ENCODE measurements at regions not wholly inside any gene's neighbourhood (a gene's known extent, or its start where the extent isn't known, plus 50 kb on each side); places are given as distances from the start of the nearest gene placed in this dataset.

DNA sequence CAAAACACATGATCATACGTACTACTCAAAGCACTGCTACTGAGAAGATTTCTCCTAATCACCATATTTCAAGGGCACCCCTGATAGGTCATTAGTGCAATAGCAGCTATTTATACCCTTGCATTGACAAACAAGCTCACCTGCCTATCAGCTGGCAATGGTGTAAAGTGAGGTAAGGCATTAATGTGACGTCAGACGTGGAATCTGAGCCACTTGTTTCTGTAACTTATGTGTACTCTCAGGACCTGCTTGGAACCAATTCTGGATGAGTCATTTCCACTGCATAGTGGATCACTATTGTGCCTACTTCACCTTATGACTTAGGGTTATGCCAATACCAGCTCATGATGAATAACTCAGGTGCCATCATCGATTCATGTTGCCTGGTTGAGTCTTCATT lies 628.5 kb upstream of the CELF2 start:
- Histone ChIP-seq H3K27me3 (replicated peaks; ENCODE audit: insufficient read depth) (no peaks in the 10 kb centered on the region), H3K36me3 (no peaks in the 10 kb centered on the region), H3K4me1 (replicated peaks) (no peaks in the 10 kb centered on the region), H3K4me3 (no peak overlapping the region), H3K9me3 (no peaks in the 10 kb centered on the region), H3K27ac (no peak overlapping the region)
- intact Hi-C loops (cut with DNase I) = no loop called here
- DNase-seq (ENCODE audit: low spot score) = no peak
- TF ChIP-seq POLR2AphosphoS5 (IDR thresholded peaks at IDR 0.05) = no peak
- TF ChIP-seq POLR2A (IDR thresholded peaks at IDR 0.05) = no peak
- TF ChIP-seq, protein P1, sequence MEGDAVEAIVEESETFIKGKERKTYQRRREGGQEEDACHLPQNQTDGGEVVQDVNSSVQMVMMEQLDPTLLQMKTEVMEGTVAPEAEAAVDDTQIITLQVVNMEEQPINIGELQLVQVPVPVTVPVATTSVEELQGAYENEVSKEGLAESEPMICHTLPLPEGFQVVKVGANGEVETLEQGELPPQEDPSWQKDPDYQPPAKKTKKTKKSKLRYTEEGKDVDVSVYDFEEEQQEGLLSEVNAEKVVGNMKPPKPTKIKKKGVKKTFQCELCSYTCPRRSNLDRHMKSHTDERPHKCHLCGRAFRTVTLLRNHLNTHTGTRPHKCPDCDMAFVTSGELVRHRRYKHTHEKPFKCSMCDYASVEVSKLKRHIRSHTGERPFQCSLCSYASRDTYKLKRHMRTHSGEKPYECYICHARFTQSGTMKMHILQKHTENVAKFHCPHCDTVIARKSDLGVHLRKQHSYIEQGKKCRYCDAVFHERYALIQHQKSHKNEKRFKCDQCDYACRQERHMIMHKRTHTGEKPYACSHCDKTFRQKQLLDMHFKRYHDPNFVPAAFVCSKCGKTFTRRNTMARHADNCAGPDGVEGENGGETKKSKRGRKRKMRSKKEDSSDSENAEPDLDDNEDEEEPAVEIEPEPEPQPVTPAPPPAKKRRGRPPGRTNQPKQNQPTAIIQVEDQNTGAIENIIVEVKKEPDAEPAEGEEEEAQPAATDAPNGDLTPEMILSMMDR (IDR thresholded peaks at IDR 0.05) = no peak
- 92% methylated on average over 4 of the region's 4 CpGs for WGBS

DNA sequence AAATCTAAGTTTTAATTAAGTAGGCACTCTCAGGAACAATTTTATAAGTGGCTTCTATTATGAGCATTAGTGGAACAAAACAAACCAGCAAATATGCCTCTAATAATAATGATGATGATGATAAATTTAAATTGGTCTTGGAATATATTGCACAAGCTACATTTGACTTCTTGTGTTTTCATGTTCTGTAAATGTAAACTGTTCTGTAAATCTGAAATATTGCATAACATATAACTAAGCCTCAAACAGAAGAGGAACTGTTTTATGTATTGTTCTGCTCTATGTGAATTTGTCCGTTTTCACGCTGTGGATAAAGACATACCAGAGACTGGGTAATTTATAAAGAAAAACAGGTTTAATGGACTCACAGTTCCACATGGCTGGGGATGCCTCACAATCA lies 625.2 kb upstream of the CELF2 start:
- intact Hi-C loops (cut with DNase I) = no loop called here
- Histone ChIP-seq H3K27me3 (replicated peaks; ENCODE audit: insufficient read depth) (no peaks in the 10 kb centered on the region), H3K9me3 (no peaks in the 10 kb centered on the region), H3K36me3 (no peaks in the 10 kb centered on the region), H3K4me3 (no peak overlapping the region), H3K27ac (no peak overlapping the region), H3K4me1 (replicated peaks) (no peaks in the 10 kb centered on the region)
- WGBS = 76% methylated on average over 2 of the region's 2 CpGs
- no peak for TF ChIP-seq POLR2AphosphoS5 (IDR thresholded peaks at IDR 0.05)
- TF ChIP-seq POLR2A (IDR thresholded peaks at IDR 0.05) = no peak
- TF ChIP-seq, protein P1 (IDR thresholded peaks at IDR 0.05) = no peak
- no peak for DNase-seq (ENCODE audit: low spot score)

DNA sequence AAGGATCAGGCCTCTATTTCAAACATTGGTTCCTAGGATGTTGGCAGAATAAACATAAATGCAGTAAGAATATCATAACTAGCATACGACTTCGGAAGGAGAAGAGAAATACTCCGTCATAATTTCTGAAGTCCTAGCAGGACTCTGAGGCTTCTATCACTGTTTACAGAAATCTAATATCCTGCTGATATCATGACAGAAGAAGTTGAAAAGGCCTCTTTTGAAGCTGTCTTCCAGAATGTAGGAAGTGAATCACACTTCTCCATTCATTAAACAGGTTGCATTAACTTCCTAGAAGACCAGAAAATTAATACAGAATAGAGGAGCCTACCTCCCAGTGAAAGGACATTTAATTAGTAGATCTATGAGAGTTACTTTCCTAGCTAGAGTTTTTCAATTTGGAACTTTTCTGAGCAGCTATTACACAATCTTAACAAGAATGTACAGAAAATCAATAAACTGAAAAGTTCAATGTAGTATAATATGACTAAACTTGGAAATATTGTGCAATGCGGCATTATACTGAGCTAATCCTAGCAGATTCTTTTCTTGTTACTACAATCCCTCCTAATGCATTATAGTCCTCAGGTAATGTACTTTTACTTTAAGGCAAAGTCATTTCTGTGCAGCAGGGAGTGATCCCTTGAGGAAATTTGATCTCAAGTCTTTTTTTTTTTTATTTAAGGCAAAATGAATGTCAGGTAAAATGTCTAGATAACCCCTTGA lies 622.6 kb upstream of the CELF2 start:
- Histone ChIP-seq H3K36me3 (no peaks in the 10 kb centered on the region), H3K4me3 (no peak overlapping the region), H3K27ac (no peak overlapping the region), H3K9me3 (no peaks in the 10 kb centered on the region), H3K27me3 (replicated peaks; ENCODE audit: insufficient read depth) (no peaks in the 10 kb centered on the region), H3K4me1 (replicated peaks) (no peaks in the 10 kb centered on the region)
- TF ChIP-seq, protein P1 (IDR thresholded peaks at IDR 0.05) = no peak
- TF ChIP-seq POLR2A (IDR thresholded peaks at IDR 0.05) (no peak), POLR2AphosphoS5 (IDR thresholded peaks at IDR 0.05) (no peak)
- no peak for DNase-seq (ENCODE audit: low spot score)
- intact Hi-C loops (cut with DNase I) = no loop called here
- WGBS = 92% methylated on average over 4 of the region's 4 CpGs

GRCh38 chr10:10396601-10397000 lies 621.1 kb upstream of the CELF2 start:
- Histone ChIP-seq H3K9me3 (no peaks in the 10 kb centered on the region), H3K4me3 (no peak overlapping the region), H3K36me3 (no peaks in the 10 kb centered on the region), H3K27ac (no peak overlapping the region), H3K4me1 (replicated peaks) (no peaks in the 10 kb centered on the region), H3K27me3 (replicated peaks; ENCODE audit: insufficient read depth) (no peaks in the 10 kb centered on the region)
- no peak for DNase-seq (ENCODE audit: low spot score)
- TF ChIP-seq, protein P1 (IDR thresholded peaks at IDR 0.05) = no peak
- TF ChIP-seq POLR2AphosphoS5 (IDR thresholded peaks at IDR 0.05) = no peak
- TF ChIP-seq POLR2A (IDR thresholded peaks at IDR 0.05) = no peak
- WGBS = 83% methylated on average over 3 of the region's 3 CpGs
- intact Hi-C loops (cut with DNase I) = no loop called here

DNA sequence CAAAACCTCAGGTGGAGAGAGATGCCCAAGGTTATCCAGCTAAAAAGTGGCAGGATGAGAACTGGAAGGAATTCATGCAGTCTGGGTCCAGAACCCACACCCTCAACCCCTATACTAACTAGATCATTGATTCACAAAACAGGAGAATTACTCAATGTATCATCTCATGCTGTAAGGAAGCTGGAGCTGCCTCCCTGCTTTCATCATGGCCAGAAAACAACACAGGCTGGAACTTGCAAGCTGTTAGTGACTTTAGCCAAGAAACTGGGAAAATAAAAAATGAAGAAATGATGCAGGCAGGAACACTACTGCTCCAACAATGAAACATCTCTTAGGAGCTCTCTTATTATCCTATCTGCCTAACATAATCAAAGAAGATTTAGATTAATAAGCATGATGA lies 619.8 kb upstream of the CELF2 start:
- Histone ChIP-seq H3K36me3 (no peaks in the 10 kb centered on the region), H3K27me3 (replicated peaks; ENCODE audit: insufficient read depth) (no peaks in the 10 kb centered on the region), H3K9me3 (no peaks in the 10 kb centered on the region), H3K27ac (no peak overlapping the region), H3K4me3 (no peak overlapping the region), H3K4me1 (replicated peaks) (no peaks in the 10 kb centered on the region)
- no peak for DNase-seq (ENCODE audit: low spot score)
- intact Hi-C loops (cut with DNase I) = no loop called here
- TF ChIP-seq POLR2AphosphoS5 (IDR thresholded peaks at IDR 0.05) (no peak), POLR2A (IDR thresholded peaks at IDR 0.05) (no peak)
- TF ChIP-seq, protein P1 (IDR thresholded peaks at IDR 0.05) = no peak
